HL-60 (cell line): ENCODE measurements at regions not wholly inside any gene's neighbourhood (a gene's known extent, or its start where the extent isn't known, plus 50 kb on each side); places are given as distances from the start of the nearest gene placed in this dataset.

Experiments used
- DNase-seq, 2 experiments: peaks; one replicate each; pipeline ENCODE4 v3.0.0-alpha.2; 2010 to 2020; ENCODE audit warnings: low read depth in 1 of 2, low spot score in 1 of 2
- H3K27ac ChIP-seq: fragments of 250-450 bp; sonication (Bioruptor Pico); replicated peaks from 2 replicates; pipeline ENCODE4 v1.5.1; 2020; ENCODE audit warnings: mild to moderate bottlenecking, moderate library complexity
- H3K27me3 ChIP-seq: fragments of 250-450 bp; sonication (Bioruptor Pico); 2 replicates; pipeline ENCODE4 v1.5.1; 2021; ENCODE audit warnings: mild to moderate bottlenecking, moderate library complexity; ENCODE audit not compliant: insufficient read depth, poor library complexity, severe bottlenecking
- H3K4me3 ChIP-seq: replicated peaks from 2 replicates; pipeline ENCODE4 v1.5.1; 2011; ENCODE audit warnings: mild to moderate bottlenecking, control low read depth, low read length; ENCODE audit not compliant: insufficient read depth
- CTCF ChIP-seq: IDR thresholded peaks from one replicate; pipeline ENCODE4 v1.5.1; 2011; ENCODE audit warnings: low read length, control low read depth, inconsistent platforms; ENCODE audit not compliant: insufficient read depth
- GABPA ChIP-seq: IDR thresholded peaks from 2 replicates; pipeline ENCODE4 v1.6.1; 2012; ENCODE audit warnings: low read depth
- POLR2AphosphoS5 ChIP-seq: IDR thresholded peaks from 2 replicates; pipeline ENCODE4 v1.6.1; 2012; ENCODE audit warnings: low read depth
- REST ChIP-seq: IDR thresholded peaks from 2 replicates; pipeline ENCODE4 v1.6.1; 2012; ENCODE audit warnings: low read depth; ENCODE audit not compliant: insufficient replicate concordance
- SPI1 ChIP-seq: IDR thresholded peaks from 2 replicates; pipeline ENCODE4 v1.6.1; 2012; ENCODE audit warnings: low read depth, mild to moderate bottlenecking, borderline replicate concordance

GRCh38 chr17:53253956-53254597 lies 568.6 kb upstream of the KIF2B start:
- Histone ChIP-seq H3K27ac (no peak overlapping the region), H3K4me3 (no peak overlapping the region), H3K27me3 (no peaks in the 10 kb centered on the region)
- DNase-seq: no peak
- TF ChIP-seq POLR2AphosphoS5: no peak
- no peak for TF ChIP-seq GABPA
- TF ChIP-seq SPI1: no peak
- TF ChIP-seq REST: no peak
- TF ChIP-seq CTCF: no peak

- TF ChIP-seq CTCF (no peak), GABPA (no peak)
- no peak for DNase-seq
- H3K4me3 ChIP-seq: no peak overlapping the region
Measured at GRCh38 chr17:53249036-53249435, 573.7 kb upstream of the KIF2B start.

GRCh38 chr17:53234138-53234537 lies 588.6 kb upstream of the KIF2B start:
- DNase-seq: no peak
- Histone ChIP-seq H3K4me3 (no peak overlapping the region), H3K27ac (no peak overlapping the region), H3K27me3 (no peaks in the 10 kb centered on the region)
- TF ChIP-seq REST (no peak), CTCF (no peak), GABPA (no peak), POLR2AphosphoS5 (no peak), SPI1 (no peak)

More at GRCh38 chr17:53249036-53249435, 573.7 kb upstream of the KIF2B start:
- Histone ChIP-seq H3K27ac (no peak overlapping the region), H3K27me3 (no peaks in the 10 kb centered on the region)

GRCh38 chr17:53227514-53227913 lies 595.2 kb upstream of the KIF2B start:
- TF ChIP-seq REST (no peak), SPI1 (no peak), CTCF (no peak), POLR2AphosphoS5 (no peak), GABPA (no peak)
- Histone ChIP-seq H3K27ac (no peak overlapping the region), H3K4me3 (no peak overlapping the region), H3K27me3 (no peaks in the 10 kb centered on the region)
- no peak for DNase-seq
